Astrocyte of the cerebellum (primary cell): ENCODE measurements at regions not wholly inside any gene's neighbourhood (a gene's known extent, or its start where the extent isn't known, plus 50 kb on each side); places are given as distances from the start of the nearest gene placed in this dataset.

Experiments
- DNase-seq: peaks from one replicate; pipeline ENCODE4 v3.0.0-alpha.2; 2011; ENCODE audit warnings: low read depth
- H3K4me3 ChIP-seq: 2 replicates; pipeline ENCODE4 v1.5.1; 2011; ENCODE audit warnings: mild to moderate bottlenecking, low read depth, low read length, moderate library complexity
- in situ Hi-C: cut with HindIII; loops from 2 replicates; pipeline ENCODE4 v1.10.0; 2017; ENCODE audit warnings: low sequenced_read_pairs
- TF ChIP-seq, protein P1 (sequence below): IDR thresholded peaks from 2 replicates; pipeline ENCODE4 v1.5.1; 2012; ENCODE audit warnings: low read length, low read depth, moderate library complexity, mild to moderate bottlenecking; ENCODE audit errors: missing control alignments

DNA sequence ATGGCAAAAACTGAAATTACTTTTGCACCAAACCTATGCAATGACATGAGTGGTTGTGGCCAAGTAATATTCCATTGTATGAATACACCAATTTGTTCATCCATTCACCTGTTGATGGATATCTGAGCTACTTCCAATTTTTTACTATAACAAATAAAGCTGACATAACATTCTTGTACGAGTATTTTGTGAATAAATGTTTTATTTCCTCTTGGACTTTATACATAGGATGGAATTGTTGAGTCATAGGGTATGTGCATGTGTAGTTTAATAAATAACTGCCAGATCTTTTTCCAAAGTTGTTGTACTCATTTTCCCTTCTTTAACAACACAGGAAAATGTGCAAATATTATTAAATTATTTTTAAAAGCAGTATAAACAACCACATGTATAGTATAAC, 146.1 kb upstream of the ZNF462 start:
- TF ChIP-seq, protein P1, sequence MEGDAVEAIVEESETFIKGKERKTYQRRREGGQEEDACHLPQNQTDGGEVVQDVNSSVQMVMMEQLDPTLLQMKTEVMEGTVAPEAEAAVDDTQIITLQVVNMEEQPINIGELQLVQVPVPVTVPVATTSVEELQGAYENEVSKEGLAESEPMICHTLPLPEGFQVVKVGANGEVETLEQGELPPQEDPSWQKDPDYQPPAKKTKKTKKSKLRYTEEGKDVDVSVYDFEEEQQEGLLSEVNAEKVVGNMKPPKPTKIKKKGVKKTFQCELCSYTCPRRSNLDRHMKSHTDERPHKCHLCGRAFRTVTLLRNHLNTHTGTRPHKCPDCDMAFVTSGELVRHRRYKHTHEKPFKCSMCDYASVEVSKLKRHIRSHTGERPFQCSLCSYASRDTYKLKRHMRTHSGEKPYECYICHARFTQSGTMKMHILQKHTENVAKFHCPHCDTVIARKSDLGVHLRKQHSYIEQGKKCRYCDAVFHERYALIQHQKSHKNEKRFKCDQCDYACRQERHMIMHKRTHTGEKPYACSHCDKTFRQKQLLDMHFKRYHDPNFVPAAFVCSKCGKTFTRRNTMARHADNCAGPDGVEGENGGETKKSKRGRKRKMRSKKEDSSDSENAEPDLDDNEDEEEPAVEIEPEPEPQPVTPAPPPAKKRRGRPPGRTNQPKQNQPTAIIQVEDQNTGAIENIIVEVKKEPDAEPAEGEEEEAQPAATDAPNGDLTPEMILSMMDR = no peak
- DNase-seq = no peak
- H3K4me3 ChIP-seq = no peak overlapping the region
- in situ Hi-C loops = no loop called here

DNA sequence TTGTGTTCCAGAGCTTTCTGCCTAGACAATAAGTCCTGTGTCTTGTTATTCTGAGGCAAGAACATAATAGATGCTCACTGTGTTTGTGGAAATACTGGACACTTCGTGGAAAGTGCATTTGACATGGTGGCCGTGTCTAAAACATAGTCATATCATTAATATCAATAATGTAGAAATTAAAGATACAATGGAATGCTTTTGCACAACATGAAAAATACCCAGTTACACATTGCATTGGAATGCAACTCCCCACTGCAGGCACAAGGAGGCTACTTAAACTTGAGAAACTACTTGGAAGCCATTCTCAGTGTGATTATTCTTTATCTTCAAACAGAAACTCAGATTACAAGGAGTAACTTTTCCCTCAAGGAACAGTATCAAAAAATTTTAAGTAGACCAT, 145.3 kb upstream of the ZNF462 start:
- H3K4me3 ChIP-seq = no peak overlapping the region
- DNase-seq = peak; percentile 62
- in situ Hi-C loops = no loop called here
- TF ChIP-seq, protein P1 = peak; percentile 28

DNA sequence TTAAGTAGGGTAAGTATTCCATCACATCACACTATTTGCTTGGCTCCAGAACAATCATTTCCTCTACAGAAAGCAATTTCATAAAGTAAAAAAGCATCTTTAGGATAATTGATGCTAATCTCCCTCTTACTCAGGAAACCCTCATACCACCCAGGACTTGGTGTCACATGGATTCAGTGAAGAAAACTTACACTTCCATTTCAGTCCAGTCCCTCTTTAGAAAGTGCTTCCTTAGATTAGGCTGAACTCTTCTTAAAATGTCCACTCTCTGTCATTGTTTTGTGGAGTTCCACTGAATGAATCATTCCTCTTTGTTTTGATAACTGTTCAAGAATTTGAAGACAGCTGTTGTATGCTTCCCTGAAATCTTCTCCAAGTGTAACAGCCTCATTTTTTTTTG, 144.0 kb upstream of the ZNF462 start:
- no peak overlapping the region for H3K4me3 ChIP-seq
- TF ChIP-seq, protein P1 = no peak
- no peak for DNase-seq
- in situ Hi-C loops = no loop called here

- TF ChIP-seq, protein P1 = no peak
Observed at GRCh38 chr9:106722051-106722753, 140.8 kb upstream of the ZNF462 start.

DNA sequence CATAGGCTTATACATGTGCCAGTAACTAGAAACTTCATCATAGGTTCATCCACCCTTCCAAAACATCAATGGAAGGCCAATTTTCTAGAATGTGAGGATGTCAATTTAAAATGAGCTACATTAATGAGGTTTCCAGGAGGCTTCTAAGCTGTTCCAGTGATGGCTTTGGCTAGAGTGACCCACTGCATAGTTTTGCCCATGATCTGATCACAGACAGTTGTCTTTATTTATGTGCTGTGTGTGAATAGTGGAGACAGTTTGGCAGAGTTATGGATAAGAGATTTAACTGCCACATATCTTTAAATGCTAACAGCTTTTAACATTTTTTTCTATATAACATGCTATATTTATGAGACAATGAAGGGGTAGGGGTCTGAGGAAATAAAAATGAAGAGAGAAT, 139.0 kb upstream of the ZNF462 start:
- in situ Hi-C loops = no loop called here
- TF ChIP-seq, protein P1 = no peak
- H3K4me3 ChIP-seq = no peak overlapping the region

More at GRCh38 chr9:106722051-106722753, 140.8 kb upstream of the ZNF462 start:
- in situ Hi-C loops = no loop called here
- H3K4me3 ChIP-seq = no peak overlapping the region
- no peak for DNase-seq

GRCh38 chr9:106724566-106724965, 138.4 kb upstream of the ZNF462 start:
- no peak for DNase-seq
- H3K4me3 ChIP-seq = no peak overlapping the region
- in situ Hi-C loops = no loop called here
- TF ChIP-seq, protein P1 = no peak

More for the DNA sequence above, 139.0 kb upstream of the ZNF462 start:
- DNase-seq = no peak
